22Rv1 (cell line): ENCODE measurements at regions not wholly inside any gene's neighbourhood (a gene's known extent, or its start where the extent isn't known, plus 50 kb on each side); places are given as distances from the start of the nearest gene placed in this dataset.
"Not testable (repeated sequence)": the region's sequence is repeated elsewhere in the genome, so short reads cannot be mapped to it uniquely, and the experiment has no call there.

Experiments
- H3K27ac ChIP-seq: fragments of 450-650 bp; 2 replicates; pipeline ENCODE4 v1.5.1; 2017
- ZFX ChIP-seq: fragments of 450-650 bp; IDR thresholded peaks from 2 replicates; pipeline ENCODE4 v1.6.1; 2017; ENCODE audit warnings: antibody characterized with exemption, borderline replicate concordance
- TF ChIP-seq, protein P1 (sequence below): fragments of 450-650 bp; IDR thresholded peaks from 2 replicates; pipeline ENCODE4 v1.5.1; 2017; ENCODE audit warnings: mild to moderate bottlenecking

DNA sequence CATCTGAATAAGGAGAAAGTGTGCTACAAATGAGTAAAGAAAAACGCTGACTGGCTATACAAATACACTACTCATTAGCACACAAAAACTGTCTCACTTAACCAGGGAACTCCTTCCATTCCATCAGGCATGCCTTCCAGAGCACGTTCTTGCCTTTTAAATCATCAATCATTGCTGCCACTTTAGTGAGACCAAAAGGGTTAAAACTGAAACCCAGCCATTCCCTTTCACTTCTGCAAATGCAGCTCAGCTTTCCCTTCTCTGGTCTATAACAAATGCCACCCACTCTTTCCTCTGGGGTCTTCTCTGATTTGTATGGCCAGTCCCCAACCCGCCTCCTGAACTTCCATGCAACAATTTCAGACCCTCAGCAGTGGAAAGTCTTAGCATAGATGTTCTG is 231.5 kb downstream of the TRIML1 start:
- H3K27ac ChIP-seq, result no peak overlapping the region
- TF ChIP-seq ZFX, result no peak
- TF ChIP-seq, protein P1, sequence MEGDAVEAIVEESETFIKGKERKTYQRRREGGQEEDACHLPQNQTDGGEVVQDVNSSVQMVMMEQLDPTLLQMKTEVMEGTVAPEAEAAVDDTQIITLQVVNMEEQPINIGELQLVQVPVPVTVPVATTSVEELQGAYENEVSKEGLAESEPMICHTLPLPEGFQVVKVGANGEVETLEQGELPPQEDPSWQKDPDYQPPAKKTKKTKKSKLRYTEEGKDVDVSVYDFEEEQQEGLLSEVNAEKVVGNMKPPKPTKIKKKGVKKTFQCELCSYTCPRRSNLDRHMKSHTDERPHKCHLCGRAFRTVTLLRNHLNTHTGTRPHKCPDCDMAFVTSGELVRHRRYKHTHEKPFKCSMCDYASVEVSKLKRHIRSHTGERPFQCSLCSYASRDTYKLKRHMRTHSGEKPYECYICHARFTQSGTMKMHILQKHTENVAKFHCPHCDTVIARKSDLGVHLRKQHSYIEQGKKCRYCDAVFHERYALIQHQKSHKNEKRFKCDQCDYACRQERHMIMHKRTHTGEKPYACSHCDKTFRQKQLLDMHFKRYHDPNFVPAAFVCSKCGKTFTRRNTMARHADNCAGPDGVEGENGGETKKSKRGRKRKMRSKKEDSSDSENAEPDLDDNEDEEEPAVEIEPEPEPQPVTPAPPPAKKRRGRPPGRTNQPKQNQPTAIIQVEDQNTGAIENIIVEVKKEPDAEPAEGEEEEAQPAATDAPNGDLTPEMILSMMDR, result no peak

DNA sequence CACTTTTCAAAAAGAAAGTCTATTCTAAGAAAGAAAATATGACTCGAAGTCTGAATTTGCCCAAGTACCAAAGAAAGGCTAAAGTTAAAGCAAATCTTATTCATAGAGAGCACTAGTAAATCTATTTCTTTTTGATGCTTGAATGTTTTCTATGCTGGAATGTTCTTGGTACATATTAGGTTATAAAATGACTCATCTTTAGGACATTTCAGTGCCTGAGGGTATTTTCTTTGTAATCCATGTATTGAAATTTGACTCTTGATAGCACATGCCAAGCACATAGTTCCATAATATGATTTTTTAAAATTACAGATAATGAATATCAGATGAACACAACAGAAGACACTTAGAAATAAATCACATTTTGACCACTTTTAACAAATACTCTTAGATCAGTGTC is 232.8 kb downstream of the TRIML1 start:
- H3K27ac ChIP-seq, result no peak overlapping the region

DNA sequence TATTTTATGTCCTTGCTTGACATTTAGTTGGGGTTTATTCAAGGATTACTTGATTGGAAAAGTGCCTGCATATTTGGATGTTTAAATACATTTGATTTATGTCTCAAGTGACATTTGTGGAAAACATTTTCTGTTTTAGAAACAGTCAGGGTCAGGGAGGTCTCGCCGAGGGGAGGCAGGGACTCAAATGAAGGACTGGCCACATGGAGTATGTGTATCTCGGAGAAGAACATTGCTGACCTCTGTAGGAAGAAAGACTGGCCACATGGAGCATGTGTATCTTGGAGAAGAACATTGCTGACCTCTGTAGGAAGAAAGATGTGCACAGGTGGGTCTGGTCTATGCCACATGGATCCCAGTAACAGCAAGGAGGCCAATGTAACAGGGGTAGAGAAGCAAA is 233.6 kb downstream of the TRIML1 start:
- no peak overlapping the region for H3K27ac ChIP-seq
- TF ChIP-seq, protein P1, result no peak
- TF ChIP-seq ZFX, result no peak

More for the DNA sequence above, 232.8 kb downstream of the TRIML1 start:
- TF ChIP-seq ZFX, result no peak
- TF ChIP-seq, protein P1, result no peak

DNA sequence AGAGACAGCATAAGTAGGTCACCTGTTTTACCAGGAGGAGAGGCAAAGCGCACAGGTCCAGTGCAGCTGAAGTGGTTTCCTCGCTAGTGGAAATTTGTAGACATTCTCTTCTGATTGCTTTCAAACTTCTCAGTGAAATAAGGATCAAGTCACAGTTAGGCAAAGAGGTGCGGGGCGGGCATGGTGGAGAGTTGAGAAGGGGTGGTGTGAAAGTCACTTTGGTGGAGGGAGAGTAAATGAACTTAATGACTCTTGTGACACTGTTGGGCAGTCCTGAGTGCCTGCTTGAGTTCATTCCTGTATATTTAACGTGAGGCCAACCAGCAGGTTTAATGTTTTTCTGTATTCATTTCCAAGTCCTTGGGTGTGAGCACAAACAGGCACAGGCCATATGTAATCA is 235.6 kb downstream of the TRIML1 start:
- no peak for TF ChIP-seq ZFX
- TF ChIP-seq, protein P1, result no peak
- H3K27ac ChIP-seq, result no peak overlapping the region

DNA sequence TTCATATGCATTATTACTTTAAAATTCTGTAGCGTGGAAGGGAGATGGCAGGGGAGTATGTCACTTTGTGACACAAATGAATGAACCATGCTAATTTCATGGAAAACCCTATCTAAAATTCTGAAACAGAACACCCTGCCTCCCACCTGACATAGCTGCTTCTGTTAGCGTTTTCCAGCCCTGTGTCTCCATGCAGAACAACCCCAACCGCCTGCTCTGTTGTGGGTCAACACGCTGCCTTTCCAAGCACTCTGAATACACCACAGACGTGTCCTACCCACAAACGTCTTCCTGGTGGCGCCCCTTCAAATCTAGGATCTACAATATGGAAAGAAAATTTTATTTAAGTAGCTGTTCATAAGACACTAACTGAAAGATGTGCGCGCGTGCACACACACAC is 238.6 kb downstream of the TRIML1 start:
- TF ChIP-seq, protein P1, result no peak
- TF ChIP-seq ZFX, result no peak

DNA sequence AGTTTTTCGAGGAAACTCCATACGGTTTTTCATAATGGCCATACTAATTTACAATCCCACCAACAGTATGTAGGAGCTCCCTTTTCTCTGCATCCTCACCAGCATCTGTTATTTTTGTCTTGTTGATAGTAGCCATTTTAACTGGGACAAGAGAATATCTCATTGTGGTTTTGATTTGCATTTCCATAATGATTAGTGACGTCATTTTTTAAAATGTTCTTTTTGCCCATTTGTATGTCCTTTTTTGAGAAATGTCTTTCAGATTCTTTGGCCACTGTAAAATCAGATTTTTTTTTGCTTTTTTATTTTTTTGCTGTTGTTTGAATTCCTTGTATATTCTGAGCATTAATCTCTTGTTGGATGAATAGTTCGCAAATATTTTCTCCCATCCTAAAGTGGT is 243.9 kb downstream of the TRIML1 start:
- TF ChIP-seq ZFX, result no peak
- TF ChIP-seq, protein P1, result no peak
- no peak overlapping the region for H3K27ac ChIP-seq

More for the DNA sequence above, 238.6 kb downstream of the TRIML1 start:
- H3K27ac ChIP-seq, result no peak overlapping the region

DNA sequence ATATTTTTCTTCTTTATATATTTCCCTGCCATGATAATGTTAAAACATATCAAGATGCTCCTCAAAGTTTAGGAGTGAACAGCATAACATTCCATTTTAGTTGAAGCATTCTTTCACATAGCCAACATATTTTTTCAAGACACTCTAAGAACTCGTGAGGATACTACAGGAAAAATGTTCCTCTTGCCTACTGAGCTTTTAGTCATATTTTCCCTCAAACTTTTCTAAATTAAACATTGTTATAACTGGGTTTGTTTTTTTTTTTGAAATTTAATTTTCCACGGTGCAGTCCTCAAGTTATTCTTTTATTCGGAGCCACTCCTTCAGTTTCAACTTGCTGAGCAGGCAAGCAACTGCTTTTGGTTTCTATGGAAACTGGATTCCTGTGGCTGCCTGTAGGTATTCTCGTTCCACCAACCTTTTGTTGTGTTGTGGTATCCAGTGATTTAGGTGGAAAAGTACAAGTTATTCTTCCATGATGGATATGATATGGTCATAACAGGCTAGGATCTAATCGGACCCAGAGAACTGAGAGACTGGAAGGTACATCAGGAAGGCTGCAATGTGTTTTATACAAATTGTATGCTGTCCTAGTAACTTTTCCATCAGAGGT is 248.0 kb downstream of the TRIML1 start:
- no peak for TF ChIP-seq ZFX
- no peak overlapping the region for H3K27ac ChIP-seq

DNA sequence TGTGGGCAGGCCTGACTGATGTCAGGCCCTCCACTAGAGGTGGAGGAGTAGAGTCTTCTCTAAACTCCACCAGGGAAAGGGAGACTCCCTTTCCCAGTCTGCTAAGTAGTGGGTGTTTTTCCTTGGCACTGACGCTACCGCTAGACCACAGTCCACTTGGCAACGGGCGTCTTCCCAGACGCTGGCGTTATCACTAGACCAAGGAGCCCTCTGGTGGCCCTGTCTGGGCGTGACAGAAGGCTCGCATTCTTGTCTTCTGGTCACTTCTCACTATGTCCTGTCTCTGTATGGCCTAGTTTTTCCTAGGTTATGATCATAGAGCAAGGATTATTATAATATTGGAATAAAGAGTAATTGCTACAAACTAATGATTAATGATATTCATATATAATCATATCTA is 252.1 kb downstream of the TRIML1 start:
- not testable (repeated sequence) for H3K27ac ChIP-seq
- TF ChIP-seq, protein P1, result peak; percentile 16; the same call in 1 of the 2 replicates
